ENCODE measurements at regions not wholly inside any gene's neighbourhood (a gene's known extent, or its start where the extent isn't known, plus 50 kb on each side); places are given as distances from the start of the nearest gene placed in this dataset.
"Not testable (repeated sequence)": the region's sequence is repeated elsewhere in the genome, so short reads cannot be mapped to it uniquely, and the experiment has no call there.

GRCh38 chr7:142435606-142436005 is 177.7 kb upstream of the PRSS58 start:
- not testable (repeated sequence) for DNase-seq

DNA sequence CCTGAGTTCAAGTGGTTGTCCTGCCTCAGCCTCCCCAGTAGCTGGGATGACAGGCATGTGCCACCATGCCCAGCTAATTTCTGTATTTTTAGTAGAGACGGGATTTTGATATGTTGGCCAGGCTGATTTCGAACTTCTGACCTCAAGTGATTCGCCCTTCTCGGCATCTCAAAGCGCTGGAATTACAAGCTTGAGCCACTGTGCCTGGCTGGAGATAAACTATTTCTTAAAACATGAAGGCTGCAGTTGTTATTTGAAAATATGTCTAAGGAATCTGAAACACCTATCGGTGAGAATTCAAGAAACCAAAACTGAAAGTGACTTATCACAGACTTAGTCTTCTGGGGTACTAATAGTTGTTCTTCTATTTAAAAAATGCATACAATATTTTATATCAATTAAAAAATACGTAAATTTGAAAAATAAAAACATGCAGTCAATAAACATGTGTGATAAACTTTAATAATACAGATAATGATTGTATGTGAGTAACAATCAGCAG is 176.9 kb upstream of the PRSS58 start:
- no peak for DNase-seq

DNA sequence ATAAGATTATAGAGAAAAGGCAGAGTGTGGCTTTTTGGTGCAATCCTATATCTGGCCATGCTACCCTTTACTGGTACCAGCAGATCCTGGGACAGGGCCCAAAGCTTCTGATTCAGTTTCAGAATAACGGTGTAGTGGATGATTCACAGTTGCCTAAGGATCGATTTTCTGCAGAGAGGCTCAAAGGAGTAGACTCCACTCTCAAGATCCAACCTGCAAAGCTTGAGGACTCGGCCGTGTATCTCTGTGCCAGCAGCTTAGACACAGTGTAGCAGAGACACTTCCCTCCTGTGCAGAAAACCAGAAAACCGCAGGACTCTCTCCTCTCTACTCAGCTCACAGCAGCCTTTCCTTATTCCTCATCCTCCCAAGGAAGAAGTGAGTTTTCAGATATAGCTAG is 176.3 kb upstream of the PRSS58 start:
- not testable (repeated sequence) for DNase-seq

DNA sequence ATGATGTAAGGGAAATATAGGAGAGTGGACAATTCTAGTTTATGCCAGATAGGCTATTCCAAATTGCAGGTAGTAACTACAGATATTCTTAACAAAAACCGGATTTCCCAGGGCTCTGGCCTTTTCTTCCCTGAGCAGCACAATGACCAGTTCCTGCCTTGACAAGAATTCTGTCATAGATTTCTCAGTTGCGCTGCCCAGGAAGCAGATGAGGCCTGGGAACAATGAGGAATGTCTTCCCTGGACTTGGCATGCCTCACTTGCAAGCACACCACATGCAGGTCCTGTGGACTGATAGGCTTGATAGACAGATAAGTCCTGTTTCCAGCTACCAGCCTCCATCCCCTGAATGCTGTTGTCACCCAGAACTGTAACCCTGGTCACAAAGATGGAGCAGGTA is 174.5 kb upstream of the PRSS58 start:
- no peak for DNase-seq

- DNase-seq, result no peak
These were observed 173.6 kb upstream of the PRSS58 start for GRCh38 chr7:142431491-142431890.

DNA sequence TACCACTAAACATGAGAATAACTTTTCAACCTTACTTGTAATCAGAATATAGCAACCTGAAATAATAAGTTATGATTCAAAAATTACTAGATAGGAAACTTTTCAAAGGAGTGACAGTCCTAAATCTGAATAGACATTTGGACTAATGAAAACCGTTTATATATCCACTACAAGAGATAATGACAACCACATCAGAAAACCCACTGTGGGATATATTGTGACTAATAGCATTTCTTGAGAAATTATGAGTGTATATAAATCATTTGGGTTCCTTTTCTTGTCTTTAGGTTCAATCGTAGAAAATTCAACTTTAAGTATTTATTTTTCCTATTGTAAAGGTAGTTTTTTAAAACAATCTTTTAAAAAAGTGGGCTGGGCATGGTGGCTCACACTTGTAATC is 170.2 kb upstream of the PRSS58 start:
- no peak for DNase-seq

DNA sequence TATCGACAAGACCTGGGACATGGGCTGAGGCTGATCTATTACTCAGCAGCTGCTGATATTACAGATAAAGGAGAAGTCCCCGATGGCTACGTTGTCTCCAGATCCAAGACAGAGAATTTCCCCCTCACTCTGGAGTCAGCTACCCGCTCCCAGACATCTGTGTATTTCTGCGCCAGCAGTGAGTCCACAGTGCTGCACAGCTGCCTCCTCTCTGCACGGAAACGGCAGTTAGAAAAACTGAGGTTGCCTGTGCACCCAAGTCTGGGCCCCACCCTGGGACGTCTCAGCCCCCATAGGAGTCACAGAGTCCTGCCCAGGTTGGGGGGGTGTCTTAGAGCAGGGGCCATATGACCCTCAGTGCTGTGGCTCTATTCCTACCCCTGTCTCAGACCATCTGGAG is 167.4 kb upstream of the PRSS58 start:
- no peak for DNase-seq

GRCh38 chr7:142422621-142423020 is 164.8 kb upstream of the PRSS58 start:
- DNase-seq, result no peak

GRCh38 chr7:142420554-142421362 is 162.9 kb upstream of the PRSS58 start:
- no peak for DNase-seq

DNA sequence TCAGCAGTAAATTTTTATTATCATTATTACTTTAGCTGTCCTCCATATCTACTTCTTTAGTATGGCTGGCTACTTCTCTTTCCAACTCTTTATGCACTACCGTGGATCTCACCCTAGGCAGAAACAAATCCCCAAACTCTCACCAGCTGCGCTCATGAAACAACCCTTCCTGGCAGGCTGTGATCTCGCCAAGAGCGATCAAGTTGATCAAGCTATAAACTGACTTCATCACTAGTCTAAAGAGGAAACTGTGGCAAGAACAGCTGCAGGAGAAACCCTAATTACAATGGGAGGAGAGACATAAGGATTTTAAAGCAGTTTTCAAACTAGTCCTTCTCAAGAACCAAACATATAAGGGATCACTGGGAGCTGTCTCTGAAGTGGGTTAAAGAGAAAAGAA is 160.5 kb upstream of the PRSS58 start:
- DNase-seq, result no peak

GRCh38 chr7:142414915-142415314 is 157.1 kb upstream of the PRSS58 start:
- DNase-seq, result no peak

- DNase-seq, result no peak
These were observed 156.3 kb upstream of the PRSS58 start for GRCh38 chr7:142414135-142414534.

- no peak for DNase-seq
These were observed 155.6 kb upstream of the PRSS58 start for GRCh38 chr7:142413280-142414000.

DNA sequence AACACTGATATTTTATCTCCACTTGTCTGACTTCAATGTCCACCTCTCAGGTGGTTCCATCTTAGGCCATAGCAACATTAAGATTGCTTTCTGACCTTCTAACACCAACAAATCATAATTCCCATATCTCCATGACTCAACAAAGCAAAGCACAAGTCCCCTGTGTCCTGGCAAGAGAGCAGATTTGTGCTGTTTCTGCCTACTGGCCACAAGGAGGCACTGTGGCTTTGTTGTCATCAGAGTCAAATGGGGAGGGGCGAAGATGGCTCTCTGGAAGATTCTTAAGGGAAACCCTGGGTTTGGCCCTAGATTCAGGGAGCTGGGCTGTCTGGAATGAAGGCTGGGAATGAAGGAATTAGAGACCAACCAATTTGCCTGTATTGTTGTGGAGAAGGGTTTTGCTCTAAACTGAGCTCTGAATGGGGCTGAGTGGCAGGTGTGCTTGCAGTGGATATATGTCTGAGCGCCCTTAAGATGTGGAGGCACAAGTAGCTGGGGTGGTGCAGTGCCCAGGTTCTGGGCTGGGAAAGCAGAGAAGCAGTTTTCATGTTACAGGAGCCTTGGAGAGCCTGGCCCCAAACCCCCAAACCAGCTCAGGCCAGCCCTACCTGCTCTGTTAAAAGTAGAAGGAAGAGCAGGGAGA is 154.8 kb upstream of the PRSS58 start:
- peak in 1 of 2 experiments; percentile 9 for DNase-seq

- DNase-seq, result no peak
These were observed 151.6 kb upstream of the PRSS58 start for GRCh38 chr7:142409471-142409870.

- DNase-seq, result no peak
These were observed 150.9 kb upstream of the PRSS58 start for GRCh38 chr7:142408794-142409193.

GRCh38 chr7:142407939-142408570 is 150.2 kb upstream of the PRSS58 start:
- no peak for DNase-seq

DNA sequence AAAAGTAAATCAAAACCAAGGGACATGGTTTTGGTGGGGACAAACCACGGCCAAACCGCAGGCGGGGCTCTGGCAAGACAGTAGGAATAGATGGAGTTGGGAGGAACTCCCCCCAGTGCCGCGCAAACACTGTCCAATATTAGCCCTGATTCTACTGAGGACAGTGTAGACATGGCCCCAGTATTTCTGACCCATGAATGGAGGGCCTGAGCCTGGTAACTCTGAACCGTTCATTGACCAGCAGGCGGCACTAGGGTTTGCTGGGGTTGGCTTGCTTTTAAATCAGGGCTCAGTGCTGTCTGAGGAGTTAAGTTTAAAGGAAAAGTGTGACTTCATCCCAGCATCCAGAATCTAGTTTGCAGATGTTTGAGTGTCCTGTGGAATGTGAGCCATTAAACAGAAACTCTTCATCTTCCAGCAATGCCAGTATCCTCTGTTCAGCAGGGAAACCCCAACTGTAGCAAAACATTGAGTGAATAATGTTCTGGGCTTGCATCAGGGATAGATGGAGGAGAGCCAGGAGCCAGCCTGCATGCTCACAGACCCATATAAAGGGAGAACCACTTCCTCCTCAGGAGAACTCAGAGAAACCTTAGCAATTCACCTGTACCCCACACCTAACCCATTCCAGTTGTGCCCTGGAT is 147.4 kb upstream of the PRSS58 start:
- no peak for DNase-seq

GRCh38 chr7:142401951-142402350 is 144.1 kb upstream of the PRSS58 start:
- DNase-seq, result no peak

DNA sequence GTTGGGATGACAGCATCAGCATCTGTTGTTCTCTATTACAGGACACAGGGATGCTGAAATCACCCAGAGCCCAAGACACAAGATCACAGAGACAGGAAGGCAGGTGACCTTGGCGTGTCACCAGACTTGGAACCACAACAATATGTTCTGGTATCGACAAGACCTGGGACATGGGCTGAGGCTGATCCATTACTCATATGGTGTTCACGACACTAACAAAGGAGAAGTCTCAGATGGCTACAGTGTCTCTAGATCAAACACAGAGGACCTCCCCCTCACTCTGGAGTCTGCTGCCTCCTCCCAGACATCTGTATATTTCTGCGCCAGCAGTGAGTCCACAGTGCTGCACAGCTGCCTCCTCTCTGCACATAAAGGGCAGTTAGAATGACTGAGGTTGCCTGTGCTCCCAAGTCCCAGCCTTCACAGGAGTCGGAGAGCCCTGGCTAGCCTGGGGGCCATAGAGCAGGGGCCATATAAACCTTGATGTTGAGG is 142.2 kb upstream of the PRSS58 start:
- no peak for DNase-seq

DNA sequence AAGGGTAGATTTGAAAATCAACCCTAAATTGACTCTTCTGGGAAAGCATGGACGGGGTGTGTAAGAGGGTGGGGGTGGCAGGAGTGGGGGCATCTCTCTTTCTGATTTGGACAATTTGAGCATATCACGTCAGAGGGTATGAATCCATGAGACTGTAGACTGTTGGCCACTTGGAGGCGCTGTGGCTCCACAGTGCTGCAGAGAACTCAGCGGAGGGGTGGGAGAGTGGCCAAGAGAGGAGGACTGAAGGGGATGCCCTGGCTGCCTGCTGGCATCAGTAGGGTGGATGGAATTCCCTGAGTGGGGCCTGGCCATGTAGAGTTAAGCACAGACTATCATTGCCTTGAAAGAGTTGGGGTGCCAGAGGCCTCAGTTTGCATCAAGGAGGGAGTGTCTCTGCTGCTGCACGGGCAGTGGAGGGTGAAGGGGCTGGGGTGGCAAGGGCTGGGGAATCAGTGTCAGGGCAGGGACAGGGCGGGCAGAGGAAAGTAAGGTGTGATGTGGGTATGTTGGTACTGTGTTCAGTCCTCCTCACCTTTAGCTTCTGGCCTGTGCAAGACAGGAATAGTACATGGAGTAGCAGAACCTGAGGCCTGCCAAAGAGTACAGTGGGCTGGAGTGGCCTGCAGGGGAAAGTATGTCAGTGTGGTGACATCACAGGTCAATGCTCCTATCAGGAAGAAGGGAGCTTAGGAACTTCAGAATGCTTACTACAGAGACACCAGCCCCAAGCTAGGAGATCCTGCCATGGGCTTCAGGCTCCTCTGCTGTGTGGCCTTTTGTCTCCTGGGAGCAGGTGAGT is 133.5 kb upstream of the PRSS58 start:
- DNase-seq, result peak; percentile 4

DNA sequence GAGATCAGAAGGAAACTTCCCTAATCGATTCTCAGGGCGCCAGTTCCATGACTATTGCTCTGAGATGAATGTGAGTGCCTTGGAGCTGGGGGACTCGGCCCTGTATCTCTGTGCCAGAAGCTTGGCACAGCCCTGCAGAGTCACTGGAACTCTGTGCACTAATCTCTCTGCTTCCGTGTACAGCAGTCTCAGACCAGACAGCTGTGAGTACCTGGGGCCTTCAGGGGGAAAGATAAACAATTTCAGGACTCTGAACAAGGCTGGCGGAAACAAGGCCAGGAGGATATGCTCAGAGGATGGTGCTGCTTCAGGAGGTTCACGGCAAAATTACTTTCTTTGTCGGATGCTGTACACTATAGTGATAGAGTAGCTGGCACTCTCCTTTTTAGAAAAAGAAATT is 131.7 kb upstream of the PRSS58 start:
- DNase-seq, result no peak

Data from NCI-H446 (cell line).